ENCODE measurements at regions not wholly inside any gene's neighbourhood (a gene's known extent, or its start where the extent isn't known, plus 50 kb on each side); places are given as distances from the start of the nearest gene placed in this dataset.

- Histone ChIP-seq H3K27ac (ENCODE audit: low read depth, low read length) (no peak overlapping the region), H3K18ac (ENCODE audit: low read length) (no peak overlapping the region), H4K5ac (ENCODE audit: low read length) (no peak overlapping the region), H3K4me3 (ENCODE audit: low read length) (no peak overlapping the region), H3K79me2 (ENCODE audit: control insufficient read depth, insufficient read depth, low read length) (no peaks in the 10 kb centered on the region), H3K79me1 (ENCODE audit: low read length) (no peaks in the 10 kb centered on the region), H2BK15ac (replicated peaks; ENCODE audit: low read depth) (no peak overlapping the region), H2BK5ac (ENCODE audit: low read length) (no peak overlapping the region), H3K23ac (ENCODE audit: low read length) (no peak overlapping the region), H3K4me1 (ENCODE audit: control insufficient read depth, low read depth, low read length) (no peaks in the 10 kb centered on the region), H3K56ac (ENCODE audit: low read length) (no peak overlapping the region), H3K9ac (ENCODE audit: low read length) (no peak overlapping the region), H3K4ac (ENCODE audit: low read depth, low read length) (no peak overlapping the region), H2BK120ac (ENCODE audit: low read depth, low read length) (no peak overlapping the region), H3K4me2 (ENCODE audit: low read length) (no peak overlapping the region), H2AK5ac (ENCODE audit: low read length) (no peak overlapping the region), H3K36me3 (ENCODE audit: control insufficient read depth, insufficient read depth, low read length) (no peaks in the 10 kb centered on the region), H4K8ac (ENCODE audit: low read depth, low read length) (no peak overlapping the region), H3K27me3 (ENCODE audit: insufficient read depth, low read length, poor library complexity) (no peaks in the 10 kb centered on the region)
- no peak for DNase-seq
- WGBS (ENCODE audit: extremely low coverage, insufficient coverage, low lambda C conversion rate), result 100% methylated on average over 1 of the region's 5 CpGs
Observed at GRCh38 chr3:174767853-174768382, 91.2 kb upstream of the NAALADL2 start.

GRCh38 chr3:174769171-174769570 lies 90.0 kb upstream of the NAALADL2 start:
- H4K5ac ChIP-seq (ENCODE audit: low read length), result no peak overlapping the region
- DNase-seq, result no peak
- H3K18ac ChIP-seq (ENCODE audit: low read length), result no peak overlapping the region
- H4K8ac ChIP-seq (ENCODE audit: low read depth, low read length), result no peak overlapping the region
- H3K36me3 ChIP-seq (ENCODE audit: control insufficient read depth, insufficient read depth, low read length), result no peaks in the 10 kb centered on the region
- no peaks in the 10 kb centered on the region for H3K4me1 ChIP-seq (ENCODE audit: control insufficient read depth, low read depth, low read length)
- H2AK5ac ChIP-seq (ENCODE audit: low read length), result no peak overlapping the region
- no peak overlapping the region for H2BK120ac ChIP-seq (ENCODE audit: low read depth, low read length)
- no peak overlapping the region for H3K23ac ChIP-seq (ENCODE audit: low read length)
- H3K4me2 ChIP-seq (ENCODE audit: low read length), result no peak overlapping the region
- no peaks in the 10 kb centered on the region for H3K79me1 ChIP-seq (ENCODE audit: low read length)
- no peak overlapping the region for H2BK5ac ChIP-seq (ENCODE audit: low read length)
- H3K27me3 ChIP-seq (ENCODE audit: insufficient read depth, low read length, poor library complexity), result no peaks in the 10 kb centered on the region
- no peak overlapping the region for H3K56ac ChIP-seq (ENCODE audit: low read length)
- no CpG with 5 or more reads among the region's 2 CpGs for WGBS (ENCODE audit: extremely low coverage, insufficient coverage, low lambda C conversion rate)
- H2BK15ac ChIP-seq (replicated peaks; ENCODE audit: low read depth), result no peak overlapping the region
- H3K27ac ChIP-seq (ENCODE audit: low read depth, low read length), result no peak overlapping the region
- H3K4ac ChIP-seq (ENCODE audit: low read depth, low read length), result no peak overlapping the region
- no peak overlapping the region for H3K4me3 ChIP-seq (ENCODE audit: low read length)
- no peak overlapping the region for H3K9ac ChIP-seq (ENCODE audit: low read length)
- H3K79me2 ChIP-seq (ENCODE audit: control insufficient read depth, insufficient read depth, low read length), result no peaks in the 10 kb centered on the region

- Histone ChIP-seq H3K4me1 (ENCODE audit: control insufficient read depth, low read depth, low read length) (no peaks in the 10 kb centered on the region), H3K56ac (ENCODE audit: low read length) (no peak overlapping the region), H3K79me1 (ENCODE audit: low read length) (no peaks in the 10 kb centered on the region), H3K4ac (ENCODE audit: low read depth, low read length) (no peak overlapping the region), H2BK120ac (ENCODE audit: low read depth, low read length) (no peak overlapping the region), H2BK5ac (ENCODE audit: low read length) (no peak overlapping the region), H3K79me2 (ENCODE audit: control insufficient read depth, insufficient read depth, low read length) (no peaks in the 10 kb centered on the region), H3K27ac (ENCODE audit: low read depth, low read length) (no peak overlapping the region), H3K18ac (ENCODE audit: low read length) (no peak overlapping the region), H2BK15ac (replicated peaks; ENCODE audit: low read depth) (no peak overlapping the region), H3K23ac (ENCODE audit: low read length) (no peak overlapping the region), H3K9ac (ENCODE audit: low read length) (no peak overlapping the region), H3K4me2 (ENCODE audit: low read length) (no peak overlapping the region), H2AK5ac (ENCODE audit: low read length) (no peak overlapping the region), H3K27me3 (ENCODE audit: insufficient read depth, low read length, poor library complexity) (no peaks in the 10 kb centered on the region), H3K36me3 (ENCODE audit: control insufficient read depth, insufficient read depth, low read length) (no peaks in the 10 kb centered on the region), H4K8ac (ENCODE audit: low read depth, low read length) (no peak overlapping the region), H4K5ac (ENCODE audit: low read length) (no peak overlapping the region), H3K4me3 (ENCODE audit: low read length) (no peak overlapping the region)
- WGBS (ENCODE audit: extremely low coverage, insufficient coverage, low lambda C conversion rate), result no CpG with 5 or more reads among the region's 3 CpGs
- peak; percentile 75 for DNase-seq
Observed at GRCh38 chr3:174775603-174776002, 83.5 kb upstream of the NAALADL2 start.

GRCh38 chr3:174776123-174776522 lies 83.0 kb upstream of the NAALADL2 start:
- H3K79me2 ChIP-seq (ENCODE audit: control insufficient read depth, insufficient read depth, low read length), result no peaks in the 10 kb centered on the region
- no peak overlapping the region for H3K27ac ChIP-seq (ENCODE audit: low read depth, low read length)
- H2BK5ac ChIP-seq (ENCODE audit: low read length), result no peak overlapping the region
- no peak overlapping the region for H2BK120ac ChIP-seq (ENCODE audit: low read depth, low read length)
- H2AK5ac ChIP-seq (ENCODE audit: low read length), result no peak overlapping the region
- H3K4ac ChIP-seq (ENCODE audit: low read depth, low read length), result no peak overlapping the region
- WGBS (ENCODE audit: extremely low coverage, insufficient coverage, low lambda C conversion rate), result no CpG with 5 or more reads among the region's 4 CpGs
- H4K8ac ChIP-seq (ENCODE audit: low read depth, low read length), result no peak overlapping the region
- H3K9ac ChIP-seq (ENCODE audit: low read length), result no peak overlapping the region
- no peak overlapping the region for H3K56ac ChIP-seq (ENCODE audit: low read length)
- H3K79me1 ChIP-seq (ENCODE audit: low read length), result no peaks in the 10 kb centered on the region
- no peak overlapping the region for H3K4me3 ChIP-seq (ENCODE audit: low read length)
- H3K36me3 ChIP-seq (ENCODE audit: control insufficient read depth, insufficient read depth, low read length), result no peaks in the 10 kb centered on the region
- H4K5ac ChIP-seq (ENCODE audit: low read length), result no peak overlapping the region
- no peak for DNase-seq
- H3K4me2 ChIP-seq (ENCODE audit: low read length), result no peak overlapping the region
- no peak overlapping the region for H3K23ac ChIP-seq (ENCODE audit: low read length)
- H3K4me1 ChIP-seq (ENCODE audit: control insufficient read depth, low read depth, low read length), result no peaks in the 10 kb centered on the region
- no peak overlapping the region for H2BK15ac ChIP-seq (replicated peaks; ENCODE audit: low read depth)
- H3K18ac ChIP-seq (ENCODE audit: low read length), result no peak overlapping the region
- H3K27me3 ChIP-seq (ENCODE audit: insufficient read depth, low read length, poor library complexity), result no peaks in the 10 kb centered on the region

GRCh38 chr3:174776636-174777035 lies 82.5 kb upstream of the NAALADL2 start:
- H3K23ac ChIP-seq (ENCODE audit: low read length), result no peak overlapping the region
- H2BK5ac ChIP-seq (ENCODE audit: low read length), result no peak overlapping the region
- H4K5ac ChIP-seq (ENCODE audit: low read length), result no peak overlapping the region
- H3K36me3 ChIP-seq (ENCODE audit: control insufficient read depth, insufficient read depth, low read length), result no peaks in the 10 kb centered on the region
- H4K8ac ChIP-seq (ENCODE audit: low read depth, low read length), result no peak overlapping the region
- H3K4me2 ChIP-seq (ENCODE audit: low read length), result no peak overlapping the region
- H3K56ac ChIP-seq (ENCODE audit: low read length), result no peak overlapping the region
- no peak overlapping the region for H3K9ac ChIP-seq (ENCODE audit: low read length)
- no peaks in the 10 kb centered on the region for H3K4me1 ChIP-seq (ENCODE audit: control insufficient read depth, low read depth, low read length)
- no peak for DNase-seq
- no peak overlapping the region for H2BK120ac ChIP-seq (ENCODE audit: low read depth, low read length)
- H3K79me1 ChIP-seq (ENCODE audit: low read length), result no peaks in the 10 kb centered on the region
- no peak overlapping the region for H2BK15ac ChIP-seq (replicated peaks; ENCODE audit: low read depth)
- no peak overlapping the region for H3K4me3 ChIP-seq (ENCODE audit: low read length)
- no peaks in the 10 kb centered on the region for H3K27me3 ChIP-seq (ENCODE audit: insufficient read depth, low read length, poor library complexity)
- no CpG with 5 or more reads among the region's 2 CpGs for WGBS (ENCODE audit: extremely low coverage, insufficient coverage, low lambda C conversion rate)
- H3K4ac ChIP-seq (ENCODE audit: low read depth, low read length), result no peak overlapping the region
- H2AK5ac ChIP-seq (ENCODE audit: low read length), result no peak overlapping the region
- H3K27ac ChIP-seq (ENCODE audit: low read depth, low read length), result no peak overlapping the region
- no peak overlapping the region for H3K18ac ChIP-seq (ENCODE audit: low read length)
- no peaks in the 10 kb centered on the region for H3K79me2 ChIP-seq (ENCODE audit: control insufficient read depth, insufficient read depth, low read length)

- Histone ChIP-seq H3K36me3 (ENCODE audit: control insufficient read depth, insufficient read depth, low read length) (no peaks in the 10 kb centered on the region), H3K27me3 (ENCODE audit: insufficient read depth, low read length, poor library complexity) (no peaks in the 10 kb centered on the region), H3K9ac (ENCODE audit: low read length) (no peak overlapping the region), H3K56ac (ENCODE audit: low read length) (no peak overlapping the region), H2AK5ac (ENCODE audit: low read length) (no peak overlapping the region), H2BK120ac (ENCODE audit: low read depth, low read length) (no peak overlapping the region), H2BK5ac (ENCODE audit: low read length) (no peak overlapping the region), H3K4ac (ENCODE audit: low read depth, low read length) (no peak overlapping the region), H2BK15ac (replicated peaks; ENCODE audit: low read depth) (no peak overlapping the region), H3K79me2 (ENCODE audit: control insufficient read depth, insufficient read depth, low read length) (no peaks in the 10 kb centered on the region), H3K4me3 (ENCODE audit: low read length) (no peak overlapping the region), H4K5ac (ENCODE audit: low read length) (no peak overlapping the region), H3K27ac (ENCODE audit: low read depth, low read length) (no peak overlapping the region), H4K8ac (ENCODE audit: low read depth, low read length) (no peak overlapping the region), H3K18ac (ENCODE audit: low read length) (no peak overlapping the region), H3K4me2 (ENCODE audit: low read length) (no peak overlapping the region), H3K4me1 (ENCODE audit: control insufficient read depth, low read depth, low read length) (no peaks in the 10 kb centered on the region), H3K23ac (ENCODE audit: low read length) (no peak overlapping the region), H3K79me1 (ENCODE audit: low read length) (no peaks in the 10 kb centered on the region)
- no peak for DNase-seq
Observed at GRCh38 chr3:174777813-174778212, 81.3 kb upstream of the NAALADL2 start.

Measured in mesendoderm (in vitro differentiated cells).